ENCODE measurements at regions not wholly inside any gene's neighbourhood (a gene's known extent, or its start where the extent isn't known, plus 50 kb on each side); places are given as distances from the start of the nearest gene placed in this dataset.

- Mint-ChIP-seq H3K9me3 (no peaks in the 10 kb centered on the region), H3K36me3 (no peaks in the 10 kb centered on the region), H3K27me3 (peaks cover 4% of the 10 kb centered on the region), H3K27ac (no peak overlapping the region), H3K4me1 (peaks cover 5 to 14% (median 7%) of the 10 kb centered on the region in 4 donors), H3K4me3 (no peak overlapping the region)
- no peaks in the 10 kb centered on the region for H3K27me3 ChIP-seq (ENCODE audit: control insufficient read depth, insufficient read depth, low read length)
- H3K36me3 ChIP-seq (ENCODE audit: control insufficient read depth, insufficient read depth, low read length): no peaks in the 10 kb centered on the region
- H3K9me3 ChIP-seq (ENCODE audit: control insufficient read depth in 2 of 2, low read length in 2 of 2): no peaks in the 10 kb centered on the region
- no peak overlapping the region for H3K27ac ChIP-seq (ENCODE audit: insufficient read depth, low read length, poor library complexity, severe bottlenecking)
- DNase-seq: no peak
- peaks cover 10% of the 10 kb centered on the region for H3K4me1 ChIP-seq (ENCODE audit: control insufficient read depth, insufficient read depth, low read length, poor library complexity, severe bottlenecking)
- no peak overlapping the region for H3K4me3 ChIP-seq (ENCODE audit: low read depth, low read length)
- no peak for ATAC-seq (ENCODE audit: low read depth in 2 of 2)
Measured at GRCh38 chr10:3480281-3480989, 304.6 kb downstream of the KLF6 start.

- no peaks in the 10 kb centered on the region for H3K36me3 ChIP-seq (ENCODE audit: control insufficient read depth, insufficient read depth, low read length)
- no peak overlapping the region for H3K27ac ChIP-seq (ENCODE audit: insufficient read depth, low read length, poor library complexity, severe bottlenecking)
- DNase-seq: no peak
- H3K9me3 ChIP-seq (ENCODE audit: control insufficient read depth in 2 of 2, low read length in 2 of 2): no peaks in the 10 kb centered on the region
- no peak overlapping the region for H3K4me3 ChIP-seq (ENCODE audit: low read depth, low read length)
- peaks cover 0 to 5% (median 3%) of the 10 kb centered on the region in 4 donors for H3K4me1 Mint-ChIP-seq
- no peak for ATAC-seq (ENCODE audit: low read depth in 2 of 2)
- H3K27ac Mint-ChIP-seq: no peak overlapping the region
- H3K27me3 ChIP-seq (ENCODE audit: control insufficient read depth, insufficient read depth, low read length): no peaks in the 10 kb centered on the region
- peaks cover 4% of the 10 kb centered on the region for H3K27me3 Mint-ChIP-seq
- no peaks in the 10 kb centered on the region for H3K9me3 Mint-ChIP-seq
- no peaks in the 10 kb centered on the region for H3K36me3 Mint-ChIP-seq
- peaks cover under 1% of the 10 kb centered on the region for H3K4me1 ChIP-seq (ENCODE audit: control insufficient read depth, insufficient read depth, low read length, poor library complexity, severe bottlenecking)
- H3K4me3 Mint-ChIP-seq: no peak overlapping the region
Measured at GRCh38 chr10:3478632-3479240, 306.2 kb upstream of the PITRM1 start.

- DNase-seq (no peak), ATAC-seq (ENCODE audit: low read depth in 2 of 2) (no peak)
- H3K4me3 Mint-ChIP-seq: no peak overlapping the region
- peaks cover 4% of the 10 kb centered on the region for H3K27me3 Mint-ChIP-seq
- no peaks in the 10 kb centered on the region for H3K36me3 ChIP-seq (ENCODE audit: control insufficient read depth, insufficient read depth, low read length)
- peaks cover 0 to 11% (median 3%) of the 10 kb centered on the region in 4 donors for H3K4me1 Mint-ChIP-seq
- H3K27ac Mint-ChIP-seq: no peak overlapping the region
- H3K27ac ChIP-seq (ENCODE audit: insufficient read depth, low read length, poor library complexity, severe bottlenecking): no peak overlapping the region
- peaks cover 7% of the 10 kb centered on the region for H3K4me1 ChIP-seq (ENCODE audit: control insufficient read depth, insufficient read depth, low read length, poor library complexity, severe bottlenecking)
- no peaks in the 10 kb centered on the region for H3K9me3 ChIP-seq (ENCODE audit: control insufficient read depth in 2 of 2, low read length in 2 of 2)
- H3K27me3 ChIP-seq (ENCODE audit: control insufficient read depth, insufficient read depth, low read length): no peaks in the 10 kb centered on the region
- no peaks in the 10 kb centered on the region for H3K36me3 Mint-ChIP-seq
- H3K9me3 Mint-ChIP-seq: no peaks in the 10 kb centered on the region
- H3K4me3 ChIP-seq (ENCODE audit: low read depth, low read length): no peak overlapping the region
Measured at GRCh38 chr10:3478153-3478552, 305.6 kb upstream of the PITRM1 start.

- no peak for ATAC-seq (ENCODE audit: low read depth in 2 of 2)
- H3K27ac ChIP-seq (ENCODE audit: insufficient read depth, low read length, poor library complexity, severe bottlenecking): no peak overlapping the region
- no peak for DNase-seq
Measured at GRCh38 chr10:3477683-3478082, 305.1 kb upstream of the PITRM1 start.

GRCh38 chr10:3476640-3477448, 304.3 kb upstream of the PITRM1 start:
- Mint-ChIP-seq H3K4me1 (peaks cover 12 to 21% (median 14%) of the 10 kb centered on the region in 4 donors), H3K27ac (no peak overlapping the region), H3K9me3 (no peaks in the 10 kb centered on the region), H3K4me3 (no peak overlapping the region), H3K36me3 (no peaks in the 10 kb centered on the region), H3K27me3 (peaks cover 4% of the 10 kb centered on the region)
- no peaks in the 10 kb centered on the region for H3K27me3 ChIP-seq (ENCODE audit: control insufficient read depth, insufficient read depth, low read length)
- ATAC-seq (ENCODE audit: low read depth in 2 of 2) (no peak), DNase-seq (no peak)
- peaks cover 18% of the 10 kb centered on the region for H3K4me1 ChIP-seq (ENCODE audit: control insufficient read depth, insufficient read depth, low read length, poor library complexity, severe bottlenecking)
- H3K36me3 ChIP-seq (ENCODE audit: control insufficient read depth, insufficient read depth, low read length): no peaks in the 10 kb centered on the region
- no peak overlapping the region for H3K4me3 ChIP-seq (ENCODE audit: low read depth, low read length)
- no peaks in the 10 kb centered on the region for H3K9me3 ChIP-seq (ENCODE audit: control insufficient read depth in 2 of 2, low read length in 2 of 2)
- no peak overlapping the region for H3K27ac ChIP-seq (ENCODE audit: insufficient read depth, low read length, poor library complexity, severe bottlenecking)

More at GRCh38 chr10:3477683-3478082, 305.1 kb upstream of the PITRM1 start:
- no peak overlapping the region for H3K27ac Mint-ChIP-seq
- H3K4me1 Mint-ChIP-seq: peaks cover 4 to 15% (median 7%) of the 10 kb centered on the region in 4 donors
- Histone ChIP-seq H3K4me3 (ENCODE audit: low read depth, low read length) (no peak overlapping the region), H3K9me3 (ENCODE audit: control insufficient read depth in 2 of 2, low read length in 2 of 2) (no peaks in the 10 kb centered on the region), H3K27me3 (ENCODE audit: control insufficient read depth, insufficient read depth, low read length) (no peaks in the 10 kb centered on the region), H3K36me3 (ENCODE audit: control insufficient read depth, insufficient read depth, low read length) (no peaks in the 10 kb centered on the region), H3K4me1 (ENCODE audit: control insufficient read depth, insufficient read depth, low read length, poor library complexity, severe bottlenecking) (peaks cover 11% of the 10 kb centered on the region)
- H3K4me3 Mint-ChIP-seq: no peak overlapping the region
- H3K36me3 Mint-ChIP-seq: no peaks in the 10 kb centered on the region
- no peaks in the 10 kb centered on the region for H3K9me3 Mint-ChIP-seq
- peaks cover 4% of the 10 kb centered on the region for H3K27me3 Mint-ChIP-seq

- Mint-ChIP-seq H3K27me3 (peaks cover 4% of the 10 kb centered on the region), H3K27ac (no peak overlapping the region)
Measured at GRCh38 chr10:3476186-3476585, 303.6 kb upstream of the PITRM1 start.

GRCh38 chr10:3475367-3475766, 302.8 kb upstream of the PITRM1 start:
- Mint-ChIP-seq H3K4me3 (no peak overlapping the region), H3K9me3 (no peaks in the 10 kb centered on the region), H3K36me3 (no peaks in the 10 kb centered on the region), H3K27me3 (peaks cover 4% of the 10 kb centered on the region), H3K4me1 (peaks cover 13 to 26% (median 16%) of the 10 kb centered on the region in 4 donors), H3K27ac (peak overlapping the region in 2 of 3 donors; percentile 25 to 33)
- Histone ChIP-seq H3K27ac (ENCODE audit: insufficient read depth, low read length, poor library complexity, severe bottlenecking) (no peak overlapping the region), H3K4me3 (ENCODE audit: low read depth, low read length) (no peak overlapping the region), H3K36me3 (ENCODE audit: control insufficient read depth, insufficient read depth, low read length) (no peaks in the 10 kb centered on the region), H3K4me1 (ENCODE audit: control insufficient read depth, insufficient read depth, low read length, poor library complexity, severe bottlenecking) (peaks cover 19% of the 10 kb centered on the region), H3K27me3 (ENCODE audit: control insufficient read depth, insufficient read depth, low read length) (no peaks in the 10 kb centered on the region), H3K9me3 (ENCODE audit: control insufficient read depth in 2 of 2, low read length in 2 of 2) (no peaks in the 10 kb centered on the region)
- no peak for DNase-seq
- ATAC-seq (ENCODE audit: low read depth in 2 of 2): no peak

More at GRCh38 chr10:3476186-3476585, 303.6 kb upstream of the PITRM1 start:
- H3K9me3 ChIP-seq (ENCODE audit: control insufficient read depth in 2 of 2, low read length in 2 of 2): no peaks in the 10 kb centered on the region
- no peak overlapping the region for H3K4me3 ChIP-seq (ENCODE audit: low read depth, low read length)
- no peak overlapping the region for H3K27ac ChIP-seq (ENCODE audit: insufficient read depth, low read length, poor library complexity, severe bottlenecking)
- ATAC-seq (ENCODE audit: low read depth in 2 of 2) (no peak), DNase-seq (no peak)
- H3K4me1 Mint-ChIP-seq: peaks cover 13 to 26% (median 16%) of the 10 kb centered on the region in 4 donors
- H3K9me3 Mint-ChIP-seq: no peaks in the 10 kb centered on the region
- H3K27me3 ChIP-seq (ENCODE audit: control insufficient read depth, insufficient read depth, low read length): no peaks in the 10 kb centered on the region
- H3K36me3 ChIP-seq (ENCODE audit: control insufficient read depth, insufficient read depth, low read length): no peaks in the 10 kb centered on the region
- H3K4me1 ChIP-seq (ENCODE audit: control insufficient read depth, insufficient read depth, low read length, poor library complexity, severe bottlenecking): peaks cover 19% of the 10 kb centered on the region
- no peak overlapping the region for H3K4me3 Mint-ChIP-seq
- H3K36me3 Mint-ChIP-seq: no peaks in the 10 kb centered on the region
